ENCODE measurements at regions not wholly inside any gene's neighbourhood (a gene's known extent, or its start where the extent isn't known, plus 50 kb on each side); places are given as distances from the start of the nearest gene placed in this dataset.
A peak's percentile ranks its signal among the peaks of the same experiment; 100 is the strongest.

DNA sequence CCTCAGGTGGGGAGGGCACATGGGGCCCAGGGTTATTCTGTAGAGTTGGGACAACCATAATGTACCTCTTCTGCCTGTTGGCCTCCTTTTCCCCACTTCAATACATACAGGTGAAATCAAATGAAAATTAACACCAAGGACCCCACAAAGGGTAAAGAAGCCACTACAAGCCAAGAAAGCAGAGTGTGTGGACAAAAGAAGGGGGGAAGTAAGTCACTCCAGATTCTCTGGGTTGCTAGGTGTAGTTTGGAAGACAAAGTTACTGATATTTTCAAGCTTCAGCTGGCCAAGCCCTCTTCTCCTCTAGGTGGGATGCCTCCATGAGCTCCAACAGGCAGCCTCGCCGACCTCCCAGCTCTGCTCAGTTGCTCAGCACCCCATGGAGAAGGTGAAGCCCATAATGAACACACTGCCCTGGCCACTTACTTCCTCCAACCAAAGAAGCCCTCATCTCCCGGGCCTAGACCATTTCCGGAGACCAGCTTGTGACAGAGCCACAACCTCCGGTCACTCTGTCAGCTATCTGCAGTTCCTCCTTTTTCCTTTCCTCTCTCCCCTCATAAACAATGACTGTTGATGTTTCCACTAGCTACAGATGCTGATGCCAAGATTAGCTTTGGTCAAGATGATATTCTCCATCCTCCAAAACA is 66.8 kb upstream of the MED4 start (continued):
- TF ChIP-seq ZNF133 (CRISPR knock-in tag; IDR thresholded peaks at IDR 0.05): no peak
- TF ChIP-seq TRIM24 (IDR thresholded peaks at IDR 0.05): peak in 1 of 2 experiments; percentile 43; a peak in 1 of 4 replicates
- TF ChIP-seq, protein P1, sequence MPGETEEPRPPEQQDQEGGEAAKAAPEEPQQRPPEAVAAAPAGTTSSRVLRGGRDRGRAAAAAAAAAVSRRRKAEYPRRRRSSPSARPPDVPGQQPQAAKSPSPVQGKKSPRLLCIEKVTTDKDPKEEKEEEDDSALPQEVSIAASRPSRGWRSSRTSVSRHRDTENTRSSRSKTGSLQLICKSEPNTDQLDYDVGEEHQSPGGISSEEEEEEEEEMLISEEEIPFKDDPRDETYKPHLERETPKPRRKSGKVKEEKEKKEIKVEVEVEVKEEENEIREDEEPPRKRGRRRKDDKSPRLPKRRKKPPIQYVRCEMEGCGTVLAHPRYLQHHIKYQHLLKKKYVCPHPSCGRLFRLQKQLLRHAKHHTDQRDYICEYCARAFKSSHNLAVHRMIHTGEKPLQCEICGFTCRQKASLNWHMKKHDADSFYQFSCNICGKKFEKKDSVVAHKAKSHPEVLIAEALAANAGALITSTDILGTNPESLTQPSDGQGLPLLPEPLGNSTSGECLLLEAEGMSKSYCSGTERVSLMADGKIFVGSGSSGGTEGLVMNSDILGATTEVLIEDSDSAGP (CRISPR knock-in tag; IDR thresholded peaks at IDR 0.05): no peak
- TF ChIP-seq ZNF347 (CRISPR knock-in tag; IDR thresholded peaks at IDR 0.05; ENCODE audit: low read depth): no peak
- TF ChIP-seq, protein P2, sequence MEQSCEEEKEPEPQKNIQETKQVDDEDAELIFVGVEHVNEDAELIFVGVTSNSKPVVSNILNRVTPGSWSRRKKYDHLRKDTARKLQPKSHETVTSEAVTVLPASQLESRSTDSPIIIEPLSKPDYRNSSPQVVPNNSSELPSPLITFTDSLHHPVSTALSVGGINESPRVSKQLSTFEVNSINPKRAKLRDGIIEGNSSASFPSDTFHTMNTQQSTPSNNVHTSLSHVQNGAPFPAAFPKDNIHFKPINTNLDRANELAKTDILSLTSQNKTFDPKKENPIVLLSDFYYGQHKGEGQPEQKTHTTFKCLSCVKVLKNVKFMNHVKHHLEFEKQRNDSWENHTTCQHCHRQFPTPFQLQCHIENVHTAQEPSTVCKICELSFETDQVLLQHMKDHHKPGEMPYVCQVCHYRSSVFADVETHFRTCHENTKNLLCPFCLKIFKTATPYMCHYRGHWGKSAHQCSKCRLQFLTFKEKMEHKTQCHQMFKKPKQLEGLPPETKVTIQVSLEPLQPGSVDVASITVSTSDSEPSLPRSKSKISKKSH (CRISPR knock-in tag; IDR thresholded peaks at IDR 0.05): no peak
- TF ChIP-seq ZNF263 (CRISPR knock-in tag; IDR thresholded peaks at IDR 0.05; ENCODE audit: borderline replicate concordance): no peak
- no peak for TF ChIP-seq NEUROD1 (IDR thresholded peaks at IDR 0.05; ENCODE audit: borderline replicate concordance, low read depth, low read length, partially characterized antibody)
- TF ChIP-seq ZNF445 (CRISPR knock-in tag; IDR thresholded peaks at IDR 0.05; ENCODE audit: low read depth): no peak
- no peak for TF ChIP-seq DACH1 (IDR thresholded peaks at IDR 0.05; ENCODE audit: partially characterized antibody)
- TF ChIP-seq, protein P3, sequence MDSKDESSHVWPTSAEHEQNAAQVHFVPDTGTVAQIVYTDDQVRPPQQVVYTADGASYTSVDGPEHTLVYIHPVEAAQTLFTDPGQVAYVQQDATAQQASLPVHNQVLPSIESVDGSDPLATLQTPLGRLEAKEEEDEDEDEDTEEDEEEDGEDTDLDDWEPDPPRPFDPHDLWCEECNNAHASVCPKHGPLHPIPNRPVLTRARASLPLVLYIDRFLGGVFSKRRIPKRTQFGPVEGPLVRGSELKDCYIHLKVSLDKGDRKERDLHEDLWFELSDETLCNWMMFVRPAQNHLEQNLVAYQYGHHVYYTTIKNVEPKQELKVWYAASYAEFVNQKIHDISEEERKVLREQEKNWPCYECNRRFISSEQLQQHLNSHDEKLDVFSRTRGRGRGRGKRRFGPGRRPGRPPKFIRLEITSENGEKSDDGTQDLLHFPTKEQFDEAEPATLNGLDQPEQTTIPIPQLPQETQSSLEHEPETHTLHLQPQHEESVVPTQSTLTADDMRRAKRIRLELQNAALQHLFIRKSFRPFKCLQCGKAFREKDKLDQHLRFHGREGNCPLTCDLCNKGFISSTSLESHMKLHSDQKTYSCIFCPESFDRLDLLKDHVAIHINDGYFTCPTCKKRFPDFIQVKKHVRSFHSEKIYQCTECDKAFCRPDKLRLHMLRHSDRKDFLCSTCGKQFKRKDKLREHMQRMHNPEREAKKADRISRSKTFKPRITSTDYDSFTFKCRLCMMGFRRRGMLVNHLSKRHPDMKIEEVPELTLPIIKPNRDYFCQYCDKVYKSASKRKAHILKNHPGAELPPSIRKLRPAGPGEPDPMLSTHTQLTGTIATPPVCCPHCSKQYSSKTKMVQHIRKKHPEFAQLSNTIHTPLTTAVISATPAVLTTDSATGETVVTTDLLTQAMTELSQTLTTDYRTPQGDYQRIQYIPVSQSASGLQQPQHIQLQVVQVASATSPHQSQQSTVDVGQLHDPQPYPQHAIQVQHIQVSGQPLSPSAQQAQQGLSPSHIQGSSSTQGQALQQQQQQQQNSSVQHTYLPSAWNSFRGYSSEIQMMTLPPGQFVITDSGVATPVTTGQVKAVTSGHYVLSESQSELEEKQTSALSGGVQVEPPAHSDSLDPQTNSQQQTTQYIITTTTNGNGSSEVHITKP (IDR thresholded peaks at IDR 0.05; ENCODE audit: partially characterized antibody): no peak
- TF ChIP-seq GTF2F1 (IDR thresholded peaks at IDR 0.05; ENCODE audit: low read depth, low read length): no peak
- TF ChIP-seq SRSF9 (IDR thresholded peaks at IDR 0.05; ENCODE audit: borderline replicate concordance, low read depth, low read length): no peak
- TF ChIP-seq BCL6 (CRISPR knock-in tag; IDR thresholded peaks at IDR 0.05): no peak
- no peak for TF ChIP-seq ZNF696 (CRISPR knock-in tag; conservative IDR thresholded peaks at IDR 0.05)
- TF ChIP-seq POLR2H (tag; IDR thresholded peaks at IDR 0.05; ENCODE audit: low read depth): peak; percentile 55; the same call in 1 of the 2 replicates
- TF ChIP-seq NCOA2 (IDR thresholded peaks at IDR 0.05; ENCODE audit: partially characterized antibody in 2 of 2): no peak
- no peak for TF ChIP-seq MED1 (CRISPR knock-in tag; IDR thresholded peaks at IDR 0.05; ENCODE audit: borderline replicate concordance)
- TF ChIP-seq RFX7 (CRISPR knock-in tag; IDR thresholded peaks at IDR 0.05): no peak
- TF ChIP-seq CCAR2 (IDR thresholded peaks at IDR 0.05; ENCODE audit: low read depth, low read length): no peak
- TF ChIP-seq PPARD (CRISPR knock-in tag; IDR thresholded peaks at IDR 0.05): no peak
- no peak for TF ChIP-seq ILK (tag; IDR thresholded peaks at IDR 0.05; ENCODE audit: borderline replicate concordance, low read depth)
- no peak for TF ChIP-seq NFIX (CRISPR knock-in tag; IDR thresholded peaks at IDR 0.05; ENCODE audit: low read depth)
